ENCODE measurements at regions not wholly inside any gene's neighbourhood (a gene's known extent, or its start where the extent isn't known, plus 50 kb on each side); places are given as distances from the start of the nearest gene placed in this dataset.

DNA sequence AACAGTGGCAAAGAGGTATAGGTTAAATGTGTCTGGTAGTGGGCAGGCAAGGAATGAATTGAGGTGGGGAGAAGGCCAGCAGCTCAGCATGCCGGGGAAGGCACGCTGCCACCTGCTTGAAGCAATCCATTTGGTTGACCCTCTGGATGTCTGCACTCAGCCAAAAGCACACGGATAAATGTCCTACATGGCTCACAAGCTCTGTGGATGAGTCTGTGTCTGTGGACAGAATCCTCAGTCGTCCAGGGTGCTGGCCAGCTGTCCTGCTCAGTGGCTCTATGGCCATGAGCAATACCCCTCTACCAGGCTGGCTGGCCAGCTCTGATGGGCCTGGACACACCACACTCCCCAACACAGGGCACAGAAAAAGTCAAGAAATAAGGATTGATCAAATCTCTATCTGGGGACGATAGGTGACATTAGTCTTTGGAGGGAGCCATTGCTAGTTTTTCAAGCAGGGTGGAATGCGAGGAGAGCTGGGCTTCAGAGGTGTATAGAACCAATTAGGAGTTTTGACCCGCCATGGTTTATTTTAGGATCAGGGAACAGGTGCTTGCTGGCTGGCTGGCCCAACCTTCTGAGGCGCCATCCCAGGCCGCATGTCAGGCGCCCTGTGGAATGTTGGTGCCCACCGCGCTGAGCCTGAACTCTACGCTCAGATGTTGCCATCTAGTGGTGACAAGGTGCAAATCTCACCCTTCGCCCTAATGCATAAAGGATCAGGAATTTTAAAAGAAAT is 493.4 kb downstream of the TNS3 start:
- peak; percentile 79 to 91 (median 88) for TF ChIP-seq CTCF (IDR thresholded peaks at IDR 0.05)
- TF ChIP-seq POLR2A (IDR thresholded peaks at IDR 0.05): no peak
- Histone ChIP-seq H3K4me1 (peaks cover 9 to 15% of the 10 kb centered on the region in 2 donors), H3K9me3 (no peaks in the 10 kb centered on the region), H3K27ac (no peak overlapping the region), H3K36me3 (no peaks in the 10 kb centered on the region), H3K4me3 (replicated peaks in 1 of 3) (no peak overlapping the region), H3K27me3 (no peaks in the 10 kb centered on the region)
- DNase-seq: peak; percentile 66 to 68
- 39 to 47% methylated on average over 13 to 14 of the region's 14 CpGs for WGBS, 2 donors
- intact Hi-C loops (cut with DNase I): loop anchor here (5.0 kb wide), 2 partner anchors 311 to 1166 kb away; partner anchors contain the start of gene IGFBP3

DNA sequence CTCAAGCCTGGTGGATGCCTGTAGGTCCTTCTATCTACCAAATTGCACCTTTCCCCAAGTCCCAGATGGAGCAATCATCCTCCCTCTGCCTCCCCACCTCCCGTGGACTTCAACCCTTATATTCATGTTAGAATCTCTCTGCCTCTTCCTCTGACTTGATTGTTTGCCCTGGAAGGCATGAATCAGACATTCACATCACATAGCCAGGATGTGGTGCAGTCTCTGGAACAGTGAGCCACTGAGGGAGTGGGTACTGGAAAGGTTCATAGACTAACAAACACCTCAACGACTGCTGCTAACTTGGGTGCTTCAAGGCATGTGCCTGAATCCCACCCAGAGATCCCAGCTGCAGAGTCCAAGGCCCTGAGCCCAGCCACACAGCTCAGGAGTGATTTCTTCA is 494.0 kb downstream of the TNS3 start:
- intact Hi-C loops (cut with DNase I): loop anchor here (5.0 kb wide), 2 partner anchors 311 to 1166 kb away; partner anchors contain the start of gene IGFBP3
- WGBS, 2 donors: 63 to 64% methylated on average over 2 of the region's 2 CpGs

DNA sequence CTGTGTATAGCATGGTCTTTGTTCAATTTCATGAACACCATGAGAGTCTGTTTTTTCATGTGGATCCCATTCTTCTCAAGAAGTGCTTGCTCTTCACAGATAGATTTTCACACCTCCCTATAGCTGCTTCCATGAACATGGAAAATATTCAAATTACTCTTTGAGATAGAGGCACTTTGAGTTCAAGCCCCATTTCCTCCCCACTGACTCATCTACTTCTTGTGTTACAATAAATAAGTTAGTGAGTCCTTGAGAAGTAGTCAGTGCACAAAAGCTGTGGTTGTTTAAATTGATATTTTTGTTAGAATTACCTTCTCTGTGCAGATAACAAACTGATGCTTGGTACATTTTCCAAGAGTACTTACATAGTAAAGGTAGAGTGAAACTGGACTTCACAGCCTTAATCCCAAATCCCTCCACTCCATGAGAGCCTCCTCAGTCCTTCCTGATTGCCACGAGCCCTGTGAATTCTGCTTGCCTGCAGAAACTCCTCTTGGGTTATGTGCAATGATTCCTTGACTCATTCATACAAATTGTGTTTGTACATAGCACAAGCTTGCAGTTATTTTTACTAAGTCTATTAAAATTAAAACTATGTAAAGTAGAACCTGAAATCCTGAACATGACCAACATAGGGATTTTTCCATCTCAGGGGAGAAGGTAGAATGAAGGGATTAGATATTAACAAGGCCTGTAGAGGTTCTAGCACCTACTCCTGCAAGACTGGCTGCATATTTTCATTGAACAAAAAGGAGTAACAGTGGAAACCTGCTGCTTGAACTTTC is 496.2 kb downstream of the TNS3 start:
- intact Hi-C loops (cut with DNase I): loop anchor here (5.0 kb wide), 2 partner anchors 308 to 1163 kb away; partner anchors contain the start of gene IGFBP3
- Histone ChIP-seq H3K27me3 (no peaks in the 10 kb centered on the region), H3K4me1 (peaks cover 9 to 21% of the 10 kb centered on the region in 2 donors), H3K4me3 (replicated peaks in 1 of 3) (no peak overlapping the region), H3K36me3 (no peaks in the 10 kb centered on the region), H3K9me3 (no peaks in the 10 kb centered on the region), H3K27ac (no peak overlapping the region)
- TF ChIP-seq POLR2A (IDR thresholded peaks at IDR 0.05) (no peak), CTCF (IDR thresholded peaks at IDR 0.05) (no peak)
- DNase-seq: no peak
- WGBS, 2 donors: 92 to 94% methylated on average over 1 of the region's 1 CpG

More for the DNA sequence above, 494.0 kb downstream of the TNS3 start:
- peak in 1 of 2 donors; percentile 10 for DNase-seq
- Histone ChIP-seq H3K27me3 (no peaks in the 10 kb centered on the region), H3K4me3 (replicated peaks in 1 of 3) (no peak overlapping the region), H3K4me1 (peaks cover 9 to 21% of the 10 kb centered on the region in 2 donors), H3K36me3 (no peaks in the 10 kb centered on the region), H3K9me3 (no peaks in the 10 kb centered on the region), H3K27ac (no peak overlapping the region)
- TF ChIP-seq POLR2A (IDR thresholded peaks at IDR 0.05) (no peak), CTCF (IDR thresholded peaks at IDR 0.05) (no peak)

DNA sequence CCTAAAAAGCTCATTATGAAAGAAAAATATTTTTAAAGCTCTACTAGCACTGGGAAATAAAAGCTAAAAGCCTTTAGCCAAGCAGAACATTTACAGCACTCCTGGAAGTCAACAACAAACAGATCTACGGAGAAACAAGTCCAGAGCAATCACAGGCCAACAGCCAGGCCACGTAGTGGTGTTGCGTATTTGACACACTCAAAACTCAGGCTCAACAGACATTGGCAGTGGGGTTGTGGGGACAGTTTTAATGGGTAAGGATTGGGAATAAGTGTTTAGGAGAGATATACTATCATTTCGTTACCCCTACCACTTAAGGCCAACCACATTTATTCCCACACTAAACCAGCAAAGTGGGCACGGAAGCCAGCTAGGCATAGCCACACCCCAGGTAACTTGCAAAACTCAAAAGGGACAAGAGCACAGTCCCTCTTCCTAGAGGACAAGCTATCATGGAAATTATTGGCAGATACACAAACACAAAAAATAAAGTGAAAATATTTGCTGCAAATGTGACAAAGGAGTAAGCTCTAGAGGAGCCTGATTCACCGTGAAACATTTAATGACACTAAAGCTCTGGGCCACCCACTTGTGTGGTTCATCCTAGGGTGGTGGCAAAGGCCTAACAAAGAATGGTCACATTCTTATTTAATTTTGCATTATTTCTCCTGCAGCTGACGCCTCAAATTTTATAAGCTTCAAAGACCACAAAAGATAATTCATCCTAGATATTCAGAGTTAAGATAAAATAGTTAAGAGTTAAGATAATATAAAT is 498.2 kb downstream of the TNS3 start:
- TF ChIP-seq CTCF (IDR thresholded peaks at IDR 0.05) (no peak), POLR2A (IDR thresholded peaks at IDR 0.05) (no peak)
- DNase-seq: no peak
- H3K9me3 ChIP-seq: no peaks in the 10 kb centered on the region
- no peaks in the 10 kb centered on the region for H3K27me3 ChIP-seq
- H3K4me3 ChIP-seq (replicated peaks in 1 of 3): no peak overlapping the region
- intact Hi-C loops (cut with DNase I): no loop called here
- H3K27ac ChIP-seq: no peak overlapping the region
- 93 to 94% methylated on average over 7 of the region's 7 CpGs for WGBS, 2 donors
- peaks cover 8 to 16% of the 10 kb centered on the region in 2 donors for H3K4me1 ChIP-seq
- no peaks in the 10 kb centered on the region for H3K36me3 ChIP-seq

Data from thyroid gland (tissue), 4 donors.